ENCODE measurements at regions not wholly inside any gene's neighbourhood (a gene's known extent, or its start where the extent isn't known, plus 50 kb on each side); places are given as distances from the start of the nearest gene placed in this dataset.

DNA sequence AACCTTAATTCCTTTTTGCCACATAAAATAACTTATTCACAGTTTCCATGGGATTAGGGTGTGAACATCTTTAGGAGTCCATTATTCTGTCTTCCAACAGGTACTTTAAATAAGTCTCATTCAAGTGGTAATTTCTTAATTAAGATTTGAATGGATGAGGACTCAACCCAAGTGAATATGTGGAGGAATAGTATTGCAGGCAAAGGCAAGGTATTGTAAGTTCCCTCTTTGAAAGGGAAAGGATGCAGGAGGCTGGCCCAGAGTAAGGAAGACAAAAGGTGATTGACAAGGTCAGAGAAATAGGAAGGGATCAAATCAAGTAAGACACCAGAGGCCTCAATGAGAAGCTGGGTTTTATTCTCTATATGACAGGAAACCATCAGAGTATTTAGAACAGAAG, 238.2 kb upstream of the RBMS1 start:
- H3K9me3 ChIP-seq (ENCODE audit: control insufficient read depth in 1 of 2, insufficient read depth in 1 of 2, low read length in 2 of 2): no peaks in the 10 kb centered on the region
- CTCF ChIA-PET: no interaction called here
- Mint-ChIP-seq H3K9me3 (no peaks in the 10 kb centered on the region), H3K4me3 (no peak overlapping the region), H3K27ac (no peak overlapping the region), H3K27me3 (no peaks in the 10 kb centered on the region), H3K36me3 (ENCODE audit: low read depth) (no peaks in the 10 kb centered on the region), H3K4me1 (ENCODE audit: low read depth) (no peaks in the 10 kb centered on the region)
- no peak for ATAC-seq (ENCODE audit: poor library complexity)
- no peak overlapping the region for H3K4me3 ChIP-seq (ENCODE audit: low read length)
- TF ChIP-seq, protein P1, sequence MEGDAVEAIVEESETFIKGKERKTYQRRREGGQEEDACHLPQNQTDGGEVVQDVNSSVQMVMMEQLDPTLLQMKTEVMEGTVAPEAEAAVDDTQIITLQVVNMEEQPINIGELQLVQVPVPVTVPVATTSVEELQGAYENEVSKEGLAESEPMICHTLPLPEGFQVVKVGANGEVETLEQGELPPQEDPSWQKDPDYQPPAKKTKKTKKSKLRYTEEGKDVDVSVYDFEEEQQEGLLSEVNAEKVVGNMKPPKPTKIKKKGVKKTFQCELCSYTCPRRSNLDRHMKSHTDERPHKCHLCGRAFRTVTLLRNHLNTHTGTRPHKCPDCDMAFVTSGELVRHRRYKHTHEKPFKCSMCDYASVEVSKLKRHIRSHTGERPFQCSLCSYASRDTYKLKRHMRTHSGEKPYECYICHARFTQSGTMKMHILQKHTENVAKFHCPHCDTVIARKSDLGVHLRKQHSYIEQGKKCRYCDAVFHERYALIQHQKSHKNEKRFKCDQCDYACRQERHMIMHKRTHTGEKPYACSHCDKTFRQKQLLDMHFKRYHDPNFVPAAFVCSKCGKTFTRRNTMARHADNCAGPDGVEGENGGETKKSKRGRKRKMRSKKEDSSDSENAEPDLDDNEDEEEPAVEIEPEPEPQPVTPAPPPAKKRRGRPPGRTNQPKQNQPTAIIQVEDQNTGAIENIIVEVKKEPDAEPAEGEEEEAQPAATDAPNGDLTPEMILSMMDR (IDR thresholded peaks at IDR 0.05): no peak
- H3K36me3 ChIP-seq (ENCODE audit: insufficient read depth, low read length): no peaks in the 10 kb centered on the region
- H3K4me1 ChIP-seq (ENCODE audit: insufficient read depth, low read length): no peaks in the 10 kb centered on the region
- no peaks in the 10 kb centered on the region for H3K27me3 ChIP-seq (ENCODE audit: control insufficient read depth in 1 of 2, insufficient read depth in 2 of 2, low read length in 2 of 2)
- POLR2A ChIA-PET: no interaction called here
- intact Hi-C loops (cut with DNase I, micrococcal nuclease): no loop called here
- H3K27ac ChIP-seq (ENCODE audit: low read depth in 1 of 2, low read length in 2 of 2): no peak overlapping the region
- DNase-seq: no peak

DNA sequence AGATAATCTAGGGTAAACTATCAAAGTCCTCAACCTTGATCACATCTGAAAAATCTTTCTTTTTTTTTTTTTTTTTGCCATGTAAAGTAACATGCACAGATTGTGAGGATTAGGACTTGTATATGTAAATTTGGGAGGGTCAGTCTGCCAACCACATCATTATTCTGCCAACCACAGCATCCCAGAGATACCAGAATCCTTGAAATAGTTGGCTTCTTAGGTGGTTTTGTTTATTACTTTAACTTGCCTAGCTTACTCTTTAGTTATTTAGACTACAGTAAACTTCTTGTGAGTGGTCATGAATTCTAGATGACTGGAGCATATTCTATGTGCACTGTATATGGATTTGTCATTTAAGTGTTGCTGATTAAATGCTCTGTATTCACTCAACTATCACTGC, 242.1 kb upstream of the RBMS1 start:
- TF ChIP-seq, protein P1 (IDR thresholded peaks at IDR 0.05): no peak
- no peaks in the 10 kb centered on the region for H3K27me3 ChIP-seq (ENCODE audit: control insufficient read depth in 1 of 2, insufficient read depth in 2 of 2, low read length in 2 of 2)
- Mint-ChIP-seq H3K9me3 (no peaks in the 10 kb centered on the region), H3K36me3 (ENCODE audit: low read depth) (no peaks in the 10 kb centered on the region), H3K4me1 (ENCODE audit: low read depth) (no peaks in the 10 kb centered on the region), H3K27me3 (no peaks in the 10 kb centered on the region), H3K27ac (no peak overlapping the region), H3K4me3 (no peak overlapping the region)
- H3K36me3 ChIP-seq (ENCODE audit: insufficient read depth, low read length): no peaks in the 10 kb centered on the region
- H3K27ac ChIP-seq (ENCODE audit: low read depth in 1 of 2, low read length in 2 of 2): no peak overlapping the region
- ATAC-seq (ENCODE audit: poor library complexity): no peak
- no peaks in the 10 kb centered on the region for H3K9me3 ChIP-seq (ENCODE audit: control insufficient read depth in 1 of 2, insufficient read depth in 1 of 2, low read length in 2 of 2)
- intact Hi-C loops (cut with DNase I, micrococcal nuclease): no loop called here
- no peak overlapping the region for H3K4me3 ChIP-seq (ENCODE audit: low read length)
- CTCF ChIA-PET: no interaction called here
- POLR2A ChIA-PET: no interaction called here
- DNase-seq: no peak
- H3K4me1 ChIP-seq (ENCODE audit: insufficient read depth, low read length): no peaks in the 10 kb centered on the region

DNA sequence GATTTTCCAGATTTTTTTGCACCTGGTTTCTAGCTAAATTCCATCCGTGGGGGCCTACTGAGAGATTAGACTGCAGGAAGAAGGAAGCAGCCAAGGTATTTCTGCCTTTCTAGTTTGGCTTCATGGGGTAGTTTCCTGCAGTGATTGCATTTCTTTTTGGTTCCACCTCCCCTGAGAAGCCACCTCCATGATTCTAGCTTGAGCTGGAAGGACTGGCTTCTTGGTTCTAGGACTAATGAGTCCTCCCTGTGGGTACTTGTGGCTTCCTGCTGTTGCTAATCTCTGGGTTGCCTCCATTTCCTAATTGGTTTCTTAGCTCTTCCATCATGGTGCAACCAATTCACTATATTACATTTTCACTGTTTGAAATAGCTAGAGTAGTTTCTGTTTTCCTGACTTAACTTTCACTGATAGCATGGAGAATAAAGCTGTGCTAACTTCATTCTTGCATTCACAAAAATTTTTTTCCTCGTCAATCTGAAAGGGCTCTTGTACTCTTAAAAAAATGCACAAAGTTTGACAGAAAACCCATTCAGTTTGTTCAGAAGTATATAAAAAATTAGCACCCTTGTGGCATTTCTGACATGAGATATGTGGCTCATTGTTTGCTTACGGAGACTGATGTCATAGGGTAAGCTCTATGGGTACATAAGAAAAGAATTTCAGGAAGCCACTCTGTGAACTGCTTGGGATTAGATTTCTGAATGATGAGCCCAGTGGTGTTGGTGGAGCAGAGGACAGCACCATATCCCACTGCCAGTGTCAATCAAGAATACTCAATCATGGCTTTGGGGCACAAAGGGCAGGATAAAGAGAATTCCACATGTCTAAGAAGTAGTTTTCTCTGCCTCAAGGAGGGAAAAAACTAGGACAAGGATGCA, 242.8 kb upstream of the RBMS1 start:
- Histone ChIP-seq H3K27ac (ENCODE audit: low read depth in 1 of 2, low read length in 2 of 2) (no peak overlapping the region), H3K4me3 (ENCODE audit: low read length) (no peak overlapping the region), H3K4me1 (ENCODE audit: insufficient read depth, low read length) (no peaks in the 10 kb centered on the region), H3K36me3 (ENCODE audit: insufficient read depth, low read length) (no peaks in the 10 kb centered on the region), H3K9me3 (ENCODE audit: control insufficient read depth in 1 of 2, insufficient read depth in 1 of 2, low read length in 2 of 2) (no peaks in the 10 kb centered on the region), H3K27me3 (ENCODE audit: control insufficient read depth in 1 of 2, insufficient read depth in 2 of 2, low read length in 2 of 2) (no peaks in the 10 kb centered on the region)
- CTCF ChIA-PET: no interaction called here
- Mint-ChIP-seq H3K4me3 (no peak overlapping the region), H3K4me1 (ENCODE audit: low read depth) (no peaks in the 10 kb centered on the region), H3K27ac (no peak overlapping the region), H3K36me3 (ENCODE audit: low read depth) (no peaks in the 10 kb centered on the region), H3K9me3 (no peaks in the 10 kb centered on the region), H3K27me3 (no peaks in the 10 kb centered on the region)
- DNase-seq (no peak), ATAC-seq (ENCODE audit: poor library complexity) (no peak)
- POLR2A ChIA-PET: no interaction called here
- intact Hi-C loops (cut with DNase I, micrococcal nuclease): no loop called here
- TF ChIP-seq, protein P1 (IDR thresholded peaks at IDR 0.05): no peak
